Spinal cord (tissue), 9 donors: ENCODE measurements at regions not wholly inside any gene's neighbourhood (a gene's known extent, or its start where the extent isn't known, plus 50 kb on each side); places are given as distances from the start of the nearest gene placed in this dataset.

Experiments used
- DNase-seq, 6 donors: peaks; one replicate each; pipeline versions ENCODE4 v3.0.0 to v3.0.0-alpha.2; 2013 to 2015; ENCODE audit warnings: low spot score in 6 of 6, low read depth in 4 of 6
- H3K27ac ChIP-seq: one replicate; pipeline ENCODE4 v1.5.1; 2013; ENCODE audit warnings: low read depth, low read length, control low read depth
- H3K27me3 ChIP-seq: one replicate; pipeline ENCODE4 v1.6.1; 2013; ENCODE audit warnings: low read length; ENCODE audit not compliant: control insufficient read depth, insufficient read depth
- H3K36me3 ChIP-seq: one replicate; pipeline ENCODE4 v1.6.1; 2013; ENCODE audit warnings: low read length; ENCODE audit not compliant: control insufficient read depth, insufficient read depth
- H3K4me1 ChIP-seq: one replicate; pipeline ENCODE4 v1.6.1; 2013; ENCODE audit warnings: low read length; ENCODE audit not compliant: control insufficient read depth, insufficient read depth
- H3K4me3 ChIP-seq: one replicate; pipeline ENCODE4 v1.5.1; 2013; ENCODE audit warnings: low read depth, low read length, control low read depth
- H3K9me3 ChIP-seq: one replicate; pipeline ENCODE4 v1.6.1; 2013; ENCODE audit warnings: low read length; ENCODE audit not compliant: control insufficient read depth, insufficient read depth
- WGBS: methylation state at CpG from one replicate; pipeline ENCODE4 v1.1.5; 2013; ENCODE audit warnings: missing lambda C conversion rate; ENCODE audit not compliant: insufficient coverage; 5-methylcytosine and 5-hydroxymethylcytosine counted together
- donor health status: healthy.

DNA sequence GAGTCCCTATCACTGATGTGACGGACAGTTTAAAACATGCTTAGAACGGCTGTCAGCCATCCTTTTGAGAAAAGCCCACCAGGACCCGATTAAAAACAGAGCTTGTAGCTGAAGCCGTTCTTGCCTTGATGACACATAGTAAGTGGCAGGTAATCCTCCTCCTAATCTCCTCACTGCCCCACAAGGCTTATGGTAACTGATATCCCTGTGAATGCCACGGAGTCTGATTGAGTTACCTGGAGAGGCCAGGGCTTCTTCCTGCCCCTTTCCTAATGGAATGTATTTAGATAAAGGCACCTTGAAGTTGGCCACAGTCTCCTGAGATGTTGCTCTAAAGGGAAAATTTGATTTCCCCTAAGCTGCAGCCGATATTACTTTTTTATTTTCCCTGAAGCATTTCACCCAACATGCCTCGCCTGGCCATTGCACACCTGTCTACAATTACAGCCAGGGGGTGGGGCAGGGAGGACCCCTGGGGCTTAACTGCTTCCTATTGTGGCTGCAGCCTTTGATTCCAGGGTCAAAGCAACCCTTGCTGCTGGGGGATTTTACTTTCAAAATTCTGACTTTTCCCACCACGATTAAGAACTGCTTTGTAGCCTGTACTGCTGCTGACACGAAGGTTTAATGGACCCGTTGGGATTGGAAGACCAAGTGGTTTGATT is 169.0 kb upstream of the GPR26 start:
- peaks cover 3% of the 10 kb centered on the region for H3K27me3 ChIP-seq
- H3K27ac ChIP-seq, result no peak overlapping the region
- H3K4me3 ChIP-seq, result no peak overlapping the region
- 41% methylated on average over 6 of the region's 10 CpGs for WGBS
- peaks cover 12% of the 10 kb centered on the region for H3K4me1 ChIP-seq
- H3K9me3 ChIP-seq, result no peaks in the 10 kb centered on the region
- H3K36me3 ChIP-seq, result no peaks in the 10 kb centered on the region
- DNase-seq, result no peak

DNA sequence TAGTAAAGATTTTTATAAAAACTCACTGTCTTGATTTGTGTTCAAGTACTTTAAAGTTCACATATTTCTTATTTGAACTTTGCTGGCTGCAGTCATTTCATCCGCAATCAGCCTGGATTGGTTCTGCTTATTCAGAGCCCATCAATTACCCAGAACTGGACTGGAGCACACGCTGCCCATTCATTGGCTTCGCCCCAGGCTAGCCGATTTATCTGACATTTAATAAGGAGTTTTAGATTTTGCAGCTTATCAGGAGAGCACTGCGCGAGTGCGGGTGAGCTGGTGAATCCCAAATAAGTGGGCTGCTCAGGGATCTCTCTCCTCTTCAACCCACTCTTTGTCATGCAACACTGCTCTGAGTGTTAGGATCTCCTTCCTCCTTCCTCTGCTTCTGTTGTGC is 166.0 kb upstream of the GPR26 start:
- DNase-seq, result peak in 1 of 6 donors; percentile 69
- H3K27me3 ChIP-seq, result no peaks in the 10 kb centered on the region
- 13% methylated on average over 4 of the region's 7 CpGs for WGBS
- H3K4me1 ChIP-seq, result peaks cover 12% of the 10 kb centered on the region
- H3K4me3 ChIP-seq, result no peak overlapping the region
- H3K36me3 ChIP-seq, result no peaks in the 10 kb centered on the region
- no peak overlapping the region for H3K27ac ChIP-seq
- H3K9me3 ChIP-seq, result no peaks in the 10 kb centered on the region

DNA sequence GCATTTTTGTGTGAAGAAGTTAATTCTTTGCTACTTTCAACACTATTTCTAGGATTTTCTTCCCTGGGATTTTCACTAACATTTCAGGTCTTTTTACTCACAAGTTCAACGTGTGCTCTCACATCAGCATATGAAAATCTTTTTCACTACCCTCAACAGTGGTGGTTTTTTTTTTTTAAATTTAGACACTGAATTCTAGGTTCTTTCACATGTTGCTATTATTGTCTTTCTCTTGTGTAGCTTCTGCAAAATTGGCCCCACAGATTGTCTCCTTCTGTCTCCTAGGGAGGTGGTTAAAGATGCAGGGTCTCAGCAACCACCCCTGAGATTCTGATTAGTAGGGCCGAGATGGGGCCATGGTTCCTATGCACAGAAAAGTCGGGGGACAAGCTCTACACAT is 165.0 kb upstream of the GPR26 start:
- 94% methylated on average over 2 of the region's 3 CpGs for WGBS
- Histone ChIP-seq H3K4me1 (peaks cover 8% of the 10 kb centered on the region), H3K36me3 (no peaks in the 10 kb centered on the region), H3K27me3 (no peaks in the 10 kb centered on the region), H3K4me3 (no peak overlapping the region), H3K9me3 (no peaks in the 10 kb centered on the region), H3K27ac (no peak overlapping the region)
- DNase-seq, result no peak

DNA sequence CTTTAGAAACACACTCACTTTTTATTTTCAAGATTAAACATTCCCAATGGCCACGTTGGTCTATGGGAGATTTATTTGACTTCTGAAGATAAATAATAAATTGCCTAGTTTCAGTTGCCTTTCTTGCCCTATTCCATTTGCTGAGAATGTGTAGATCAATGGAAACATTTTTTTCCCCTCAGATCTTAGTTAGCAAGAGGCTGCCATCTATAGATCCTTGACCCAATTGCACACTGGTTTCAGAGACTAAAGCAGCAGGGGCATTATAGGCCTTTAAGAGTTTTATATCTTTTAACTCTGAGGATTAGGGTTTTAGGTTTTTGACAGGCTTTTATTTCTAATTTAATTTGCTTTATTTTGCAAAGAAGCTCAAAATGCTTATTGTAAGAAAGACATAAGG is 163.2 kb upstream of the GPR26 start:
- DNase-seq, result peak in 2 of 6 donors; percentile 45 to 78
- Histone ChIP-seq H3K36me3 (no peaks in the 10 kb centered on the region), H3K9me3 (no peaks in the 10 kb centered on the region), H3K4me1 (peaks cover 4% of the 10 kb centered on the region), H3K4me3 (no peak overlapping the region), H3K27ac (no peak overlapping the region), H3K27me3 (no peaks in the 10 kb centered on the region)
- WGBS, result no CpG with 5 or more reads among the region's 1 CpG

DNA sequence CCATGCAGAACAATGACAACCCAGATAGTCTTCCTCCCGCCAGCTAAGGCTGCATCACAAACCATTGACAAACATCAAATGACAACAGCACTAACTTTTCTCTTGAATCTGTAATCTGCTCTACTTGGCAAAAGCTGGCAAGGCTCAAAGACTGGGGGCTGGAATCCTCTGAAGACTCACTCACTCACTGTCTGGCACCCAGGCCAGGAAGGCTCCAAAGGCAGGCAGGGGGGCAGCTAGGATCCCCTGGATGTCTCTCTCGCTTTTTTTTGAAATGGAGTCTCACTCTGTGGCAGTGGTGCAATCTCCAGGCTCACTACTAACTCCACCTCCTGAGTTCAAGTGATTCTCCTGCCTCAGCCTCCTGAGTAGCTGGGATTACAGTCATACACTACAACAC is 159.7 kb upstream of the GPR26 start:
- Histone ChIP-seq H3K27ac (no peak overlapping the region), H3K27me3 (peaks cover 4% of the 10 kb centered on the region), H3K4me1 (no peaks in the 10 kb centered on the region), H3K9me3 (no peaks in the 10 kb centered on the region), H3K36me3 (no peaks in the 10 kb centered on the region), H3K4me3 (no peak overlapping the region)
- no peak for DNase-seq
- WGBS, result 97% methylated on average over 2 of the region's 2 CpGs

DNA sequence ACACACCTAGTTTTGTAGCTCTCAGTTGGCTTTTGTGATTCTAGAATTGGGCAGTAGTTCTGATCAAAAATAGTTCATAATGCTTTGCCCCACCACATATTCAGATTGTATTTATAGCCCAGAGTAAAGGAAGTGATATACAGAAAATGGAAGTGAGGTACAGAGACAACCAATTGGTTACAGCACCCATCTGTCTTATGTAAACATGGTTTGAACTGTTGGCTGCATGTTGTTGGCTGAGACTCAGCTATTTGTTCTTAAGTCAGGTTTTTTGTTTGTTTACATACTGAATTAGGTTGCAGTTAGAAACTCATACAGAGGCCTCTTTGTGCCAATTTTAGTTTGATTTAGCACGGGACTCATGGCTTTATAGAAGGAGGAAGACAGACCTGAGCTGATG is 158.9 kb upstream of the GPR26 start:
- Histone ChIP-seq H3K27ac (no peak overlapping the region), H3K36me3 (no peaks in the 10 kb centered on the region), H3K4me3 (no peak overlapping the region), H3K4me1 (peaks cover 3% of the 10 kb centered on the region), H3K9me3 (no peaks in the 10 kb centered on the region), H3K27me3 (peaks cover 6% of the 10 kb centered on the region)
- WGBS, result no CpG with 5 or more reads among the region's 1 CpG
- DNase-seq, result no peak

DNA sequence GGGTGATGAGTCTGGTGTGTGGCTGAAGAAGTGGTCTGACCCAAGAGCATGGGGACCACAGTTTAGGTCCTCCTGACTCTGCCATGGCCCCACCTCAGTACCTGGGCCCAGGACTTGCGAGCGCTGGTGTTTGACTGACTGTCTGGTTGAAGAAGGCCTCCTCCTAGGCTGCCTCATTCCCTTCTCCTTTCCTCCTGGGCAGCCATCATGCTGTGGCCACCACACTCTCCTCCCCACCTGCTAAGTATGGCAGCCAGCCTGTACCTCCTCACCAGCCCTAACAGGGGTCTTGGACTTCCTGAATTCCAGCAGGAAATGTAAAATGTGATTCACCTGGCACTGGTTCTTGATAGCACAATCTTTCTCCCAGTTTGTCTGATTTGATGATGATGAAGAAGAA is 156.8 kb upstream of the GPR26 start:
- Histone ChIP-seq H3K36me3 (no peaks in the 10 kb centered on the region), H3K4me1 (peaks cover 20% of the 10 kb centered on the region), H3K27ac (no peak overlapping the region), H3K4me3 (no peak overlapping the region), H3K27me3 (peaks cover 8% of the 10 kb centered on the region), H3K9me3 (no peaks in the 10 kb centered on the region)
- 93% methylated on average over 2 of the region's 2 CpGs for WGBS
- no peak for DNase-seq

DNA sequence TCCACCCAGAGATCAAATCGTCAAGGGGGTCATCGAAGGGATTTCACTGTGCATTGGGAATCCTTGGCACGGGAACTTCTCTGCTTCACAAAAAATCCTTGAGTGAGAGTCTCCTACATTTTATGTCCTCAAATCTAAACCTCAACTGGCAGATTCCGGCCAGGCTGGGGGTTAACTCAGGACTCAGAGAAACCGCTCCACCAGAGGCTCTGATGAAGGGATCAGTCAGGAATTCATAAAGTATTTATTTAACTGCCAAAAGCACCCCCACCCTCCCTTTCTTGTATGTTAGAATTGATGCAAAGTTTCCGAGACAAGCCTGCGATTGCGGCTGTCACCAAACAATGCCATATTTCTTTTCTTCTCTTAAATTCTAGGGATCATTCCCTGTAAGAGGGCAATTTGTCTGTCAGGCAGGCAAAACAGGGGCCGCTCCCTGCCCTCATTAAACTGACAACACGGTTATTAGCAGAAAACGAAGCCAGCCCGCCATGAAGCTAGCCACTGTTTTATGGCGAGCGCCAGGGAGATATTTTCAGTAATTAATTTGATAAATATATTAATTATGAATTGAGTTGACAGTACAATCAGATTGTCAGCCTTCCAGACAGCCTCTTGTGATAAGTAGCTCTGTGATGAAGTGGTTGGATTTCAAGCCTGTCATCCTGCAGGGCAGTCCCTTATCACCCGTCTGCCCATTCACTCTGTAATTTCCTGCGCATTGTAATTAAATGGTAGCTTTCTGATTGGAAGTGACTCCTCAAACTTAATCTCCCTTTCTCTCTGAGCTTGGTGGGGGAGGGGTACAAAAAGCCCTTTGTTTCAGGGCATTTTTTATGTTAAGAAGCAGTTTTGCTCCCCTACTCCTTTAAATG is 153.0 kb upstream of the GPR26 start:
- H3K27me3 ChIP-seq, result peaks cover 8% of the 10 kb centered on the region
- DNase-seq, result peak in 1 of 6 donors; percentile 89

DNA sequence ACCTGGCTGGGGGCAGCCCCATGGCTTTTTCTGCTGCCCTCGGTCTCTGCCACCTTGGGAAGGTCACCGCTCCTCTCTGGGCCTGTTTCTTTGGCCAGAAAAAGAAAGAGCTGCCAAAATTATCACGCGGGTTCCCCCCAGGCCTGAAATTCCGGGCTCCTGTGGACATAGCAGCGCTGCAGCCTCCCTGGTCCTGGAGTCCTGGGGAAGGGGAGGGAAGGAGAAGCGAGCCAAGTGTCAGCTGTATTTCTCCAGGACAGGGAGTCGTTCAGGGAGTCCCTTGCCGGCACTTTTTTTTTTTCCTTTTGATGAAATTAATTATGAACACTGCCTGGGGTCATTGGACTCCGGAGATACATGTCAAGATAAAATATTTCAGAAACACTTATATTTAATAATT is 152.3 kb upstream of the GPR26 start:
- no peaks in the 10 kb centered on the region for H3K9me3 ChIP-seq
- peaks cover 30% of the 10 kb centered on the region for H3K4me1 ChIP-seq
- H3K36me3 ChIP-seq, result no peaks in the 10 kb centered on the region
- H3K4me3 ChIP-seq, result no peak overlapping the region
- H3K27ac ChIP-seq, result no peak overlapping the region
- H3K27me3 ChIP-seq, result peaks cover 8% of the 10 kb centered on the region
- DNase-seq, result peak in 1 of 6 donors; percentile 26
- 52% methylated on average over 7 of the region's 10 CpGs for WGBS

More for the DNA sequence above, 153.0 kb upstream of the GPR26 start:
- H3K4me1 ChIP-seq, result peaks cover 28% of the 10 kb centered on the region
- no peak overlapping the region for H3K4me3 ChIP-seq
- no peak overlapping the region for H3K27ac ChIP-seq
- H3K9me3 ChIP-seq, result no peaks in the 10 kb centered on the region
- 66% methylated on average over 5 of the region's 16 CpGs for WGBS
- H3K36me3 ChIP-seq, result no peaks in the 10 kb centered on the region

DNA sequence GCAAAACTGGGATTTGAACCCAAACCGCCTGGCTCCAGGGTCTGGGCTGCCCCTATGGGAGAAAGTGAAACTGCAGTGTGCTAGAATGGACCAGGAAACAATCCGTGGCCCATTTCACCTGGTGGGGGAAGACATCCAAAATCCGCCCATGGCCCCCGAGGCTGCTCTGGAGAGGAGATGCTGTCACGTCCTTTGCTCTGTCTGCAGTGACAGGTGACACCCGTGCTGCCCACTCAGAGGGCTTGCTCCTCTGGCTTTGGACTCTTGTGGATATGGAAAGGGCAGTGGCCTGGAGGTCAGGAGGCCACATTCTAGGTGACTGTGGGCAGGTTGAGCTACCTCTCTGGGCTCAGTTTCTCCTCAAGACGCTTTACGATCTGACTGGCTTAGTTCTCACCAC is 151.2 kb upstream of the GPR26 start:
- H3K27ac ChIP-seq, result no peak overlapping the region
- peaks cover 35% of the 10 kb centered on the region for H3K4me1 ChIP-seq
- 91% methylated on average over 7 of the region's 8 CpGs for WGBS
- peaks cover 4% of the 10 kb centered on the region for H3K27me3 ChIP-seq
- H3K4me3 ChIP-seq, result no peak overlapping the region
- no peaks in the 10 kb centered on the region for H3K9me3 ChIP-seq
- no peaks in the 10 kb centered on the region for H3K36me3 ChIP-seq
- no peak for DNase-seq
